HG03354 (cell line): ENCODE measurements at regions not wholly inside any gene's neighbourhood (a gene's known extent, or its start where the extent isn't known, plus 50 kb on each side); places are given as distances from the start of the nearest gene placed in this dataset.

Experiments
- ATAC-seq: cut with Tn5 transposase; IDR thresholded peaks from one replicate; pipeline ENCODE4 v1.9.1; 2021; ENCODE audit warnings: mild to moderate bottlenecking; ENCODE audit not compliant: unreplicated experiment, poor library complexity, severe bottlenecking

- no peak for ATAC-seq
Measured at GRCh38 chr9:7967851-7968250, 168.3 kb upstream of the DMAC1 start.

- no peak for ATAC-seq
Measured at GRCh38 chr9:7967093-7967827, 167.7 kb upstream of the DMAC1 start.

- ATAC-seq, result no peak
Measured at GRCh38 chr9:7965063-7965462, 165.5 kb upstream of the DMAC1 start.

- ATAC-seq, result no peak
Measured at GRCh38 chr9:7963026-7963425, 163.4 kb upstream of the DMAC1 start.

GRCh38 chr9:7961076-7961475 is 161.5 kb upstream of the DMAC1 start:
- ATAC-seq, result no peak

GRCh38 chr9:7960320-7961050 is 160.9 kb upstream of the DMAC1 start:
- ATAC-seq, result no peak

- no peak for ATAC-seq
Measured at GRCh38 chr9:7957803-7958202, 158.2 kb upstream of the DMAC1 start.

GRCh38 chr9:7947577-7947976 is 148.0 kb upstream of the DMAC1 start:
- no peak for ATAC-seq

- ATAC-seq, result no peak
Measured at GRCh38 chr9:7946458-7946857, 146.9 kb upstream of the DMAC1 start.

- ATAC-seq, result no peak
Measured at GRCh38 chr9:7944572-7944971, 145.0 kb upstream of the DMAC1 start.

- ATAC-seq, result no peak
Measured at GRCh38 chr9:7937761-7938491, 138.3 kb upstream of the DMAC1 start.

GRCh38 chr9:7936996-7937395 is 137.4 kb upstream of the DMAC1 start:
- no peak for ATAC-seq

GRCh38 chr9:7936163-7936562 is 136.6 kb upstream of the DMAC1 start:
- no peak for ATAC-seq

GRCh38 chr9:7935681-7936080 is 136.1 kb upstream of the DMAC1 start:
- peak; percentile 81 for ATAC-seq

- no peak for ATAC-seq
Measured at GRCh38 chr9:7932767-7933166, 133.2 kb upstream of the DMAC1 start.

- no peak for ATAC-seq
Measured at GRCh38 chr9:7930613-7931012, 131.0 kb upstream of the DMAC1 start.

- ATAC-seq, result no peak
Measured at GRCh38 chr9:7921545-7922197, 122.1 kb upstream of the DMAC1 start.

GRCh38 chr9:7912037-7912535 is 112.5 kb upstream of the DMAC1 start:
- ATAC-seq, result no peak

- no peak for ATAC-seq
Measured at GRCh38 chr9:7910426-7911020, 110.9 kb upstream of the DMAC1 start.

- no peak for ATAC-seq
Measured at GRCh38 chr9:7909537-7909936, 110.0 kb upstream of the DMAC1 start.
